Lower leg skin (tissue), 3 donors: ENCODE measurements at regions not wholly inside any gene's neighbourhood (a gene's known extent, or its start where the extent isn't known, plus 50 kb on each side); places are given as distances from the start of the nearest gene placed in this dataset.

Experiments used
- CTCF ChIP-seq, 3 donors: fragments of 450-650 bp; IDR thresholded peaks; one replicate each; pipeline ENCODE4 v1.5.1; 2016; ENCODE audit warnings: antibody characterized with exemption in 3 of 3, mild to moderate bottlenecking in 3 of 3, moderate library complexity in 2 of 3
- POLR2A ChIP-seq, 2 donors: fragments of 450-650 bp; IDR thresholded peaks; one replicate each; pipeline ENCODE4 v1.6.1; 2016 to 2017; ENCODE audit warnings: antibody characterized with exemption in 2 of 2, mild to moderate bottlenecking in 1 of 2, moderate library complexity in 1 of 2

GRCh38 chrX:146967306-146967705, 152.8 kb upstream of the CXorf51A start:
- TF ChIP-seq CTCF (IDR thresholded peaks at IDR 0.05), result no peak
- no peak for TF ChIP-seq POLR2A (IDR thresholded peaks at IDR 0.05)
